Naive B cell (primary cell): ENCODE measurements at regions not wholly inside any gene's neighbourhood (a gene's known extent, or its start where the extent isn't known, plus 50 kb on each side); places are given as distances from the start of the nearest gene placed in this dataset.

Experiments used
- ATAC-seq, 2 donors: fragments of 150-1000 bp; cut with Tn5 transposase; 2 replicates each; pipeline ENCODE4 v1.10.0; 2021; ENCODE audit warnings: low read depth in 2 of 2, mild to moderate bottlenecking in 2 of 2, moderate library complexity in 2 of 2
- DNase-seq: peaks from one replicate; pipeline ENCODE4 v3.0.0; 2022
- H3K27ac Mint-ChIP-seq, 6 donors: one replicate each; pipeline ENCODE4 v1.8.0; 2020 to 2022; ENCODE audit warnings: mild to moderate bottlenecking in 6 of 6, mixed read lengths in 6 of 6, moderate library complexity in 5 of 6, inconsistent platforms in 2 of 6
- H3K27me3 Mint-ChIP-seq, 3 donors: one replicate each; pipeline ENCODE4 v1.8.0; 2021 to 2022; ENCODE audit warnings: mixed read lengths in 3 of 3, mild to moderate bottlenecking in 1 of 3
- H3K36me3 Mint-ChIP-seq, 2 donors: one replicate each; pipeline ENCODE4 v1.8.0; 2020 to 2022; ENCODE audit warnings: mixed read lengths in 2 of 2, inconsistent platforms in 1 of 2, mild to moderate bottlenecking in 1 of 2
- H3K4me1 Mint-ChIP-seq, 3 donors: one replicate each; pipeline ENCODE4 v1.8.0; 2020 to 2022; ENCODE audit warnings: mixed read lengths in 3 of 3, inconsistent platforms in 1 of 3, mild to moderate bottlenecking in 1 of 3, moderate library complexity in 1 of 3
- H3K4me3 Mint-ChIP-seq, 8 donors: one replicate each; pipeline ENCODE4 v1.8.0; 2020 to 2022; ENCODE audit warnings: mild to moderate bottlenecking in 8 of 8, mixed read lengths in 8 of 8, moderate library complexity in 8 of 8, inconsistent platforms in 2 of 8
- H3K9me3 Mint-ChIP-seq, 7 donors: one replicate each; pipeline ENCODE4 v1.8.0; 2020 to 2022; ENCODE audit warnings: mixed read lengths in 7 of 7, mild to moderate bottlenecking in 5 of 7, inconsistent platforms in 2 of 7, moderate library complexity in 1 of 7

DNA sequence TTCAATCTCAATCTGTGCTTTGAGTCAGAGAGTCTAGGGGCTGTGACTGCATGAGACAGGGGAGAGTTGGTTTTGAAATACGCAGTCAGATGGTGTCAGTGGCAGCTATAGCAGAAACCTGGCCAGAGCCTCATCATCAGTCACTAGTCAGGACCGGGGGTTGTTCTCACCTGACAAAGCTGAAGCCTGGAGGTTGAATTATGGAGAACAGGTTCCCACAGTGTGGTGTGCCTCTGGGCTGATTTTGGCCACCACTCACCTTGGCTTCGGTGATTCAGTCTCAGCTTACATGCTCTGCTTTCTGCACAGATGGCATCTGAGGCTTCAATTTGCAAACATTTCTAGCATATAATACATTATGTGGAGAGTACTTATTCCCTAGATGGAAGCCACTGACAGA lies 387.3 kb downstream of the YTHDC2 start:
- no peak overlapping the region for H3K4me3 Mint-ChIP-seq
- no peaks in the 10 kb centered on the region for H3K27me3 Mint-ChIP-seq
- no peaks in the 10 kb centered on the region for H3K36me3 Mint-ChIP-seq
- H3K27ac Mint-ChIP-seq: peak overlapping the region in 1 of 6 donors; percentile 6
- no peak for DNase-seq
- no peak for ATAC-seq
- H3K4me1 Mint-ChIP-seq: no peaks in the 10 kb centered on the region
- peaks cover 0 to 7% (median 0%) of the 10 kb centered on the region in 7 donors for H3K9me3 Mint-ChIP-seq

DNA sequence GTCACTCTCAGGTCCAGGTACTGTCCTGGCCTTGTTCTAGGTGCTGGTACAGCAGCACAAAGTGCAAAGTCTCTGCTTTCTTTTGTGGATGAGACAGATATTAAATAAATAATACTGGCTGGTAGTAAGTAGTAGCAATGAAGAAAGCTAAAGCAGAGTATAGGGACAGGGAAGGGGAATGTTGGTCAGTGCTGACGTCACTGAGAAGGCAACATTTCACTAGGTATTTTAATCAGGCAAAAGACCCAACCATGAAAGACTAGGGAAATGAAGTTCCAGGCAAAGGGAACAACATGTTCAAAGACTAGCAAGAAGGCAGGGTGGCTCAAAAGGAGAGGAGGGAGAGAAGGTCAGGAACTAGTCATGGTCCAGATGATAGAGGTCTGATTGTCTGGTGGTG lies 388.2 kb downstream of the YTHDC2 start:
- DNase-seq (no peak), ATAC-seq (no peak)
- H3K36me3 Mint-ChIP-seq: no peaks in the 10 kb centered on the region
- no peak overlapping the region for H3K4me3 Mint-ChIP-seq
- no peaks in the 10 kb centered on the region for H3K27me3 Mint-ChIP-seq
- H3K4me1 Mint-ChIP-seq: no peaks in the 10 kb centered on the region
- peaks cover 0 to 7% (median 0%) of the 10 kb centered on the region in 7 donors for H3K9me3 Mint-ChIP-seq
- no peak overlapping the region for H3K27ac Mint-ChIP-seq

- Mint-ChIP-seq H3K27me3 (no peaks in the 10 kb centered on the region), H3K4me3 (no peak overlapping the region), H3K9me3 (peaks cover 0 to 7% (median 0%) of the 10 kb centered on the region in 7 donors), H3K4me1 (no peaks in the 10 kb centered on the region), H3K27ac (no peak overlapping the region), H3K36me3 (no peaks in the 10 kb centered on the region)
- ATAC-seq (no peak), DNase-seq (no peak)
Measured at GRCh38 chr5:113902917-113903660, 389.6 kb downstream of the YTHDC2 start.

DNA sequence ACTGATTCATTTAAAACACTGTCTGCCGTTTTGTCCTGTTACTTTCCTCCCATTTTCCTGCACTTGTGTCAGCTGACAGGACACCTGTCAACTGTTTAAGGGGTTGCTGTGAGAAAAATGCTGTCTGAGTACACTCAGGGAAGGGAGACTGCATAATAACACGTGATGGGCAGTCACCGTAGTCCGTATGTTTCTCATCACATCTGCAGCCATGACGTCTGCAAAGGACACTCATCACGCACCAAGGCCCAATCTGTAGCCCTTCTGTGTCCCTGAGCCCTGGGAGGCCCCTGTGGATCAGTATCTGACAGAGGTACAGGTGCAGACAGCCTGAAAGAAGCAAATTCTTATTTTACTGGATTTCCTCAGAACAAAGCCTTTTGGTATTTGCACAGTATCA lies 396.3 kb downstream of the YTHDC2 start:
- Mint-ChIP-seq H3K27me3 (no peaks in the 10 kb centered on the region), H3K27ac (no peak overlapping the region), H3K36me3 (no peaks in the 10 kb centered on the region), H3K4me1 (no peaks in the 10 kb centered on the region), H3K4me3 (no peak overlapping the region), H3K9me3 (peaks cover 0 to 10% (median 0%) of the 10 kb centered on the region in 7 donors)
- ATAC-seq (no peak), DNase-seq (no peak)

DNA sequence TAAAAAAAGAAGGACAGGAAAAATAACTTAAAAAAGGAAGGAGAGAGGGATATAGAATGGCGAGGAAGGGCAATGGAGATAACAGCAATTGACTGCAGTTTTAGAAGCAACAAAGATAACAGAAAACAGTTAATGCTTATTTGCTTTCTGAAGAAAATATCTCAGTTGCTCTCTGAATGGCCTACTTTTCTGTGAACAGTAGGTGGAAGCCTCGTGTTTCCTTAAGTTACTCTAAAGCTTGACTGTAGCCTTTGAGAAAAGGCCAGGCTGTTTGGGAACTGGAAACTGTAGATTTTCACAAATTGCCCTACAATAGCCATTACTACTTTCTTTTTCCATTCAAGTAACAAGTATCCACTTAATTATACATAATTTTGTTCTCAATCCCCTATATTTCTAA lies 404.5 kb downstream of the YTHDC2 start:
- Mint-ChIP-seq H3K9me3 (peaks cover 0 to 15% (median 0%) of the 10 kb centered on the region in 7 donors), H3K27ac (no peak overlapping the region), H3K4me1 (no peaks in the 10 kb centered on the region), H3K36me3 (no peaks in the 10 kb centered on the region), H3K27me3 (peaks cover 0 to 5% (median 0%) of the 10 kb centered on the region in 3 donors), H3K4me3 (no peak overlapping the region)
- ATAC-seq (no peak), DNase-seq (no peak)

GRCh38 chr5:113922343-113922742 lies 408.8 kb downstream of the YTHDC2 start:
- H3K36me3 Mint-ChIP-seq: no peaks in the 10 kb centered on the region
- H3K27ac Mint-ChIP-seq: no peak overlapping the region
- no peaks in the 10 kb centered on the region for H3K4me1 Mint-ChIP-seq
- H3K9me3 Mint-ChIP-seq: peaks cover 0 to 25% (median 0%) of the 10 kb centered on the region in 7 donors
- H3K4me3 Mint-ChIP-seq: no peak overlapping the region
- ATAC-seq: no peak
- DNase-seq: no peak
- peaks cover 0 to 6% (median 0%) of the 10 kb centered on the region in 3 donors for H3K27me3 Mint-ChIP-seq

- ATAC-seq (no peak), DNase-seq (no peak)
- Mint-ChIP-seq H3K9me3 (peaks cover 0 to 11% (median 1%) of the 10 kb centered on the region in 7 donors), H3K27ac (no peak overlapping the region), H3K27me3 (no peaks in the 10 kb centered on the region), H3K4me1 (no peaks in the 10 kb centered on the region), H3K36me3 (no peaks in the 10 kb centered on the region), H3K4me3 (no peak overlapping the region)
Measured at GRCh38 chr5:113935453-113935852, 422.0 kb downstream of the YTHDC2 start.

DNA sequence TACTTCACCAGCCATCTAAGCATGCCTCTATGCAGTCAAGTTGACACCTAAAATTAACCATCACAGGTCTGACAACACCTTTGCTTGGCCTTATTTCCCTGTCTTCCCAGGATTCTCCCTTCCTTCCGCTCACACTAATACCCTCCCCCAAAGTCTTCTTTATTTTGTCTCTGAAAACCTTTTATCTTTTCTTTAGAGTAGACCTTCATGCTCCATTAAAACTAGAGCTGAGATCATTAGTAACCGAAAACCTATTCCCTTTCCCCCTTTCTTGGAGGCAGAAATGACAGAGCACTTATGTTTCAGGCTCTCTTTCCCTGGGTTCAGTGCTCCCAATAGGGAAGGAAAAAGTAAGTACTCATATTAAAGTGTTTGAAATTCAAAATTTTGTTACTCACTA lies 423.8 kb downstream of the YTHDC2 start:
- H3K27ac Mint-ChIP-seq: peak overlapping the region in 1 of 6 donors; percentile 64
- no peak for DNase-seq

DNA sequence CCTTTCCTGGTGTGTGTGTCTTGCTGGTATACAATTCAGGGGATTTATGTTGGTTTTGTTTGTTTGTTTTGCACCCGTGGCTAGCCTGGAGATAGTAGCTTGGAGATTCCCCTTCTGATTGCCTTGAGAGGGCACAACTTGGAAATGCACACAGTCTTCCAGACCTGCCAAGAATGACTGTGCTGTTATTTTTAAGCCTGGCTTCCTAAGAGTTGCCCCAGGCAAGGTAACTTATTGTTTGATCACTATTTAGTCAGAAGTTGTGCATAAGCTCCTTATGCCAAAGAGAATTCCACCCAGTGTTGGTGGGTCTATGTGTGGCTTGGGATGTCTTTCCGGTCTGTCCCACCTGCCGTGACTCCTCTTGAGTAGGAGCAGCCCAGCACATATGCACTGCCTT lies 421.9 kb upstream of the KCNN2 start:
- Mint-ChIP-seq H3K27ac (peak overlapping the region in 1 of 6 donors; percentile 40), H3K4me3 (no peak overlapping the region), H3K27me3 (no peaks in the 10 kb centered on the region), H3K36me3 (no peaks in the 10 kb centered on the region), H3K9me3 (peaks cover 0 to 19% (median 3%) of the 10 kb centered on the region in 7 donors), H3K4me1 (no peaks in the 10 kb centered on the region)
- ATAC-seq (no peak), DNase-seq (no peak)

More for the DNA sequence above, 423.8 kb downstream of the YTHDC2 start:
- ATAC-seq: no peak
- Mint-ChIP-seq H3K4me1 (no peaks in the 10 kb centered on the region), H3K4me3 (no peak overlapping the region), H3K27me3 (no peaks in the 10 kb centered on the region), H3K36me3 (no peaks in the 10 kb centered on the region), H3K9me3 (peaks cover 0 to 11% (median 0%) of the 10 kb centered on the region in 7 donors)

- no peak for DNase-seq
- H3K4me1 Mint-ChIP-seq: no peaks in the 10 kb centered on the region
- no peaks in the 10 kb centered on the region for H3K27me3 Mint-ChIP-seq
- no peak overlapping the region for H3K4me3 Mint-ChIP-seq
- peaks cover 2 to 33% (median 6%) of the 10 kb centered on the region in 7 donors for H3K9me3 Mint-ChIP-seq
- no peaks in the 10 kb centered on the region for H3K36me3 Mint-ChIP-seq
- ATAC-seq: no peak
- no peak overlapping the region for H3K27ac Mint-ChIP-seq
Measured at GRCh38 chr5:113950186-113950585, 411.7 kb upstream of the KCNN2 start.

DNA sequence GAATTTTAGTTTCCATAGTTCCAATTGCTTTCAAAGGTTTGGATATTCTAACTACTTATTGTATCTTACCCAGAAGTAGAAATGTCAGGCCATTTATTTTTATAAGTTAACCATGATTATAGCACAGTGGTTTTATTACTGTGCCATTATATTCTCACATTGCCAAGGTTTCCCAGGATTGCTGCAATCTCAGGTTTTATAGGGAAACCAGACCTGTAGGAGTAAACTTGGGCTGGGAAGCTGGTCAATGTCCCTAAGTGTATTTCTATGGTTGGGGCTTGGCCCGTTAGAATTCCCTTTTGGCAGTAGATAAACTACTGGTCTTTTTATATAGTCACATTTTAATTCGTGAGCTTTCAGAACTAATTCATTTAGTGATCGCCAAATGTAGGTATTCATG lies 396.6 kb upstream of the KCNN2 start:
- ATAC-seq (no peak), DNase-seq (no peak)
- Mint-ChIP-seq H3K4me1 (no peaks in the 10 kb centered on the region), H3K4me3 (no peak overlapping the region), H3K36me3 (no peaks in the 10 kb centered on the region), H3K27ac (no peak overlapping the region), H3K27me3 (peaks cover 0 to 4% (median 0%) of the 10 kb centered on the region in 3 donors), H3K9me3 (peaks cover 0 to 8% (median 7%) of the 10 kb centered on the region in 7 donors)

GRCh38 chr5:113969901-113970300 lies 392.0 kb upstream of the KCNN2 start:
- no peak overlapping the region for H3K27ac Mint-ChIP-seq
- ATAC-seq: no peak
- no peaks in the 10 kb centered on the region for H3K4me1 Mint-ChIP-seq
- no peaks in the 10 kb centered on the region for H3K36me3 Mint-ChIP-seq
- DNase-seq: no peak
- H3K27me3 Mint-ChIP-seq: no peaks in the 10 kb centered on the region
- no peak overlapping the region for H3K4me3 Mint-ChIP-seq
- peaks cover 0 to 2% (median 0%) of the 10 kb centered on the region in 7 donors for H3K9me3 Mint-ChIP-seq

DNA sequence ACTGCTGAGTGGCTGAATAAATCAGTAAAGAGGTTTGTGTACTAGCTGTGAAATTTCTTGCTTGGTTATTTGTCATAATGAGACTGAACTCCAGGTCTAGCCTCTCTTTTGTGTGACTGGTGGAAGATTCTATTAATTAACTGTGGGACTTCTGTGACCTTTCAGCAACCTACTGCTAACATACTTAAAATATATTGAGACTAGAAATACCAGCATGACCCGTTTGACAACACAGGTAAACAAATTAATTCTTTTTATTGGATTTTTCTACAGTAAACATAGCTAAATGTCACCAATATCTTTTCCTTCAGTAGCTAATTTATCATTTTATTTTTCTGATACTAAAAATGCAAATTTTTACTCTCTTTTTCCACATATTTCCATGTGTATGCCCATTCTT lies 390.4 kb upstream of the KCNN2 start:
- ATAC-seq: no peak
- H3K36me3 Mint-ChIP-seq: no peaks in the 10 kb centered on the region
- no peak overlapping the region for H3K27ac Mint-ChIP-seq
- H3K4me3 Mint-ChIP-seq: no peak overlapping the region
- H3K9me3 Mint-ChIP-seq: peaks cover 0 to 4% (median 0%) of the 10 kb centered on the region in 7 donors
- no peaks in the 10 kb centered on the region for H3K27me3 Mint-ChIP-seq
- DNase-seq: no peak
- H3K4me1 Mint-ChIP-seq: no peaks in the 10 kb centered on the region

DNA sequence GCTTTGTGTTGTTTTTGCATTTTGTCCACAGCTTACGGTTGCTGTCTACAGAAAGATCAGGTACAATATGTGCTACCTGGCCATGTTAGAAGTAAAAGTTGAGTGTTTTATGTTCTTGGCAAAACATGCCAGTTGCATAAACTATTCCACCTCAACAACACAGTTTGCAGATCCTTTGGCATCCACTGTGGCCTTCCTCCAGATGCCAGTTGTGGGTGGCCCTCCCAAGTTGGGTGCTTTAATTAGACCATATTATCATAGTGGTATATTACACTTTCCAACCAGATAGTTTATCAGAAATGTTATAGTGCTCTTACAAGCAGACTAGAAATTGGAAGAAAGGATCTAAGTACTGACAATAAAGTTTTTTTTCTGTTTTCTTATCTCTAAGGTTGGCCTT lies 386.9 kb upstream of the KCNN2 start:
- no peaks in the 10 kb centered on the region for H3K4me1 Mint-ChIP-seq
- DNase-seq (no peak), ATAC-seq (no peak)
- H3K4me3 Mint-ChIP-seq: no peak overlapping the region
- no peaks in the 10 kb centered on the region for H3K36me3 Mint-ChIP-seq
- no peaks in the 10 kb centered on the region for H3K27me3 Mint-ChIP-seq
- H3K27ac Mint-ChIP-seq: no peak overlapping the region
- peaks cover 0 to 11% (median 4%) of the 10 kb centered on the region in 7 donors for H3K9me3 Mint-ChIP-seq
